Right cardiac atrium (tissue), 5 donors: ENCODE measurements at regions not wholly inside any gene's neighbourhood (a gene's known extent, or its start where the extent isn't known, plus 50 kb on each side); places are given as distances from the start of the nearest gene placed in this dataset.

Source experiments
- ATAC-seq, 2 donors: fragments of 200-7000 bp; cut with Tn5 transposase; one replicate each; pipeline versions ENCODE4 v1.8.0 to v1.9.1; 2020; ENCODE audit warnings: moderate library complexity in 2 of 2, mild to moderate bottlenecking in 1 of 2
- DNase-seq, 3 donors: peaks; one replicate each; pipeline ENCODE4 v3.0.0-alpha.2; 2020
- H3K27ac ChIP-seq: one replicate; pipeline ENCODE4 v1.5.1; 2013; ENCODE audit warnings: mild to moderate bottlenecking, low read length, control low read depth, moderate library complexity
- H3K27me3 ChIP-seq: one replicate; pipeline ENCODE4 v1.6.1; 2013; ENCODE audit not compliant: control insufficient read depth, insufficient read depth
- H3K4me1 ChIP-seq: one replicate; pipeline ENCODE4 v1.6.1; 2013; ENCODE audit warnings: low read length; ENCODE audit not compliant: control insufficient read depth, insufficient read depth
- H3K4me3 ChIP-seq: one replicate; pipeline ENCODE4 v1.5.1; 2013; ENCODE audit warnings: low read length, control low read depth
- H3K9me3 ChIP-seq: one replicate; pipeline ENCODE4 v1.6.1; 2013; ENCODE audit warnings: low read length; ENCODE audit not compliant: control insufficient read depth
- WGBS: extraction: QIAGEN DNeasy Blood & Tissue Kit; methylation state at CpG from one replicate; pipeline ENCODE4 v1.1.7; 2013; 5-methylcytosine and 5-hydroxymethylcytosine counted together
- intact Hi-C, 4 donors: fragments of 100-400 bp; cut with DNase I; formaldehyde crosslinking; loops; one replicate each; pipeline versions ENCODE4 v1.11.0 to v1.14.0; 2022 to 2023
- donor health status: healthy with polysubstance abuse.
- donor health status: DM: no; HTN: yes; CAD: no.
- donor health status: DM: no; HTN: no; CAD: no.
- donor health status: DM: no; HTN: yes; CAD: no; lungs with severe emphysema.
- donor health status: DM: yes; HTN: yes; CAD: no.

DNA sequence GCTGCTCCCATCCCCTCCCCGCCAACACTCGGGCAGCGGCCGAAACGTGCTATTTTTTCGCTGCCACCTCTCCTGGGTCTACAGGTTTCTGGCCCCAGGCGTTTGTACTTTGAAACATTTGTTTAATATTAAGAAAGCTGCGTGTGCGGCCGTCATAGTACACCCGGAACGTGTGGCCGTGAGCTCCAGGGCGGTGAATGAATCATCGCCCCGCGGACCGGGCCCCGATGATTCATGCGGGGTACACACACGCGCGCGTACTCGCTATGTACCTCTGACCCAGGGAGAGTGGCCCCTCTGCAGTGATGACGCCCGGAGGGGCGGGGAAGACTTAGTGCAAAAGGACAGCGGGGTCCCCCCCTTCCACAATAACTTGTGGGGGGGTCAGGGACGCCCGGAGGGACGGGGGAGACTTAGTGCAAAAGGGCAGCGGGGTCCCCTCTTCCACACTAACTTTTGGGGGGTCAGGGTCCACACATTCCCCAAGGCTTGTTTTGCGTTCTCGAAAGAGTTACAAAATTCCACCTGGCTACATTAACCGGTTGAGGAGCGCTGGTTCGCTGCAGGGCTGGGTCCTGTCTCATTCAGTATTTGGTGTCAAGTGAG lies 56.5 kb upstream of the PCGF5 start:
- peak overlapping the region; percentile 99 for H3K4me3 ChIP-seq
- WGBS: 5% methylated on average over 38 of the region's 38 CpGs
- no peaks in the 10 kb centered on the region for H3K9me3 ChIP-seq
- H3K27ac ChIP-seq: peak overlapping the region; percentile 85
- intact Hi-C loops: loop anchor here in 1 of 4 donors (5.0 kb wide), 1 partner anchor 58 kb away; the partner anchor contains the start of gene PCGF5
- DNase-seq: peak; percentile 80 to 84 (median 80)
- peaks cover 4% of the 10 kb centered on the region for H3K4me1 ChIP-seq
- H3K27me3 ChIP-seq: no peaks in the 10 kb centered on the region
- ATAC-seq: peak; percentile 63 to 86

DNA sequence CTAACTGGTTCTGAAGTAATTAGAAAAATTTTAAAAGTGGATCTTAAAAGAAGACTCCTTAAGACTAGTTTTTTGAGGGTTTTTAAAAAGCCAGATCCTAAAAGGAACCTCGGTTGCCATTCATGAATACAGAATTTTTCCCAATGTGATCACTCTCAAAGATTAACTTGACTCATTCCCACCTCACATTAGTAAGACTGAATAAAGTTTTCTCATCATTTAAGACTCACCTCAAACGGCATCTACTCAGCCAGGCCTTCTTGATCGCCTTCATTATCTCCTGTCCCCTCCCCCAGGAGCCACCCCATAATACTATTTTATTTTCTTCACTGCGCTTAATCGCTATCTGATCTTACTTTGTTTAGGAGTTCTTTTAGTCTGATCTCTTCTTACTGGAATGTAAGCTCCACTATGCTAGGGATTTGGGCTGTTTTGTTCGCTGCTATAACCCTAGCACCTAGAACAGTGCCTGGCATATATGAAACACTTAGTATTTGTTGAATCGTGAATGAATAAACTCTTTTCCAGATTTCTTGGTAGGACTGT lies 55.9 kb upstream of the PCGF5 start:
- 76% methylated on average over 7 of the region's 7 CpGs for WGBS
- no peak for ATAC-seq
- intact Hi-C loops: loop anchor here in 1 of 4 donors (5.0 kb wide), 1 partner anchor 58 kb away; the partner anchor contains the start of gene PCGF5

DNA sequence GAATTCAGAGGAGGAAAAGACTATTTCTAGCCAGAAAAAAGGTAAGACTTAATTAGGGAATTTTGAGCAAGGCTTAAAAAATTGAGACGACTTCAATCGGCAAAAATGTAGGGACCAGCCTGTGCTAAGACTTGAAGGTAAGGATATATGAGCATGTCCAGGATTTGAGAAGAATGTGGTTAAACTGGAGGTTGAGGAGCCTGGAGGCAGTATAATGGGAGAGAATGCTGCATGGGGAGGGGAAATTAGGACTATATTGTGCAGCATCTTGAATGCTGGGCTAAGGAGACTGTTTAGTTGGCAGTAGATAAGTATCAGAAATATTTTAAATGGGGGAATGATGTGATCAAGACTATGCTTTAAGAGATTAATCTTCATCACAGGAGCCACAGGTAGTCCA lies 53.1 kb upstream of the PCGF5 start:
- no peak for DNase-seq
- intact Hi-C loops: no loop called here
- Histone ChIP-seq H3K27me3 (no peaks in the 10 kb centered on the region), H3K4me1 (peaks cover 7% of the 10 kb centered on the region), H3K4me3 (no peak overlapping the region), H3K27ac (no peak overlapping the region), H3K9me3 (no peaks in the 10 kb centered on the region)
- WGBS: 90% methylated on average over 2 of the region's 2 CpGs
- no peak for ATAC-seq

More for the DNA sequence above, 55.9 kb upstream of the PCGF5 start:
- no peak for DNase-seq
- Histone ChIP-seq H3K4me1 (peaks cover 4% of the 10 kb centered on the region), H3K27me3 (no peaks in the 10 kb centered on the region), H3K9me3 (no peaks in the 10 kb centered on the region), H3K4me3 (peak overlapping the region; percentile 99), H3K27ac (no peak overlapping the region)

DNA sequence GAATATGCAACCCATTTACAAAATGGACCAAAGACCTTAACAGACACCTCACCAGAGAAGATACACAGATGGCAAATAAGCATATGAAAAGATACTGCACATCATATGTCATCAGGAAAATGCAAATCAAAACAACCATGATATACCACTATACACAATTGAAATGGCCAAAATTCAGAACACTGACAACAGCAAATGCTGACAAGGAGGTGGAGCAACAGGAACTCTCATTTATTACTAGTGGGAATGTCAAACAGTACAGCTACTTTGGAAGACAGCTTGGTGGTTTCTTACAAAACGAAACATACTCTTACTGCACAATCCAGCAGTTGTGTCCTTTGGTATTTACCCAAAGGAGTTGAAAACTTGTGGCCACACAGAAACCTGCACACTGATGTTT lies 50.0 kb upstream of the PCGF5 start:
- intact Hi-C loops: no loop called here
- H3K27ac ChIP-seq: no peak overlapping the region
- no peak for ATAC-seq
- no peaks in the 10 kb centered on the region for H3K9me3 ChIP-seq
- no peak for DNase-seq
- H3K4me1 ChIP-seq: peaks cover 3% of the 10 kb centered on the region
- no peaks in the 10 kb centered on the region for H3K27me3 ChIP-seq
- 100% methylated on average over 1 of the region's 1 CpG for WGBS
- no peak overlapping the region for H3K4me3 ChIP-seq
